ENCODE measurements at regions not wholly inside any gene's neighbourhood (a gene's known extent, or its start where the extent isn't known, plus 50 kb on each side); places are given as distances from the start of the nearest gene placed in this dataset.

DNA sequence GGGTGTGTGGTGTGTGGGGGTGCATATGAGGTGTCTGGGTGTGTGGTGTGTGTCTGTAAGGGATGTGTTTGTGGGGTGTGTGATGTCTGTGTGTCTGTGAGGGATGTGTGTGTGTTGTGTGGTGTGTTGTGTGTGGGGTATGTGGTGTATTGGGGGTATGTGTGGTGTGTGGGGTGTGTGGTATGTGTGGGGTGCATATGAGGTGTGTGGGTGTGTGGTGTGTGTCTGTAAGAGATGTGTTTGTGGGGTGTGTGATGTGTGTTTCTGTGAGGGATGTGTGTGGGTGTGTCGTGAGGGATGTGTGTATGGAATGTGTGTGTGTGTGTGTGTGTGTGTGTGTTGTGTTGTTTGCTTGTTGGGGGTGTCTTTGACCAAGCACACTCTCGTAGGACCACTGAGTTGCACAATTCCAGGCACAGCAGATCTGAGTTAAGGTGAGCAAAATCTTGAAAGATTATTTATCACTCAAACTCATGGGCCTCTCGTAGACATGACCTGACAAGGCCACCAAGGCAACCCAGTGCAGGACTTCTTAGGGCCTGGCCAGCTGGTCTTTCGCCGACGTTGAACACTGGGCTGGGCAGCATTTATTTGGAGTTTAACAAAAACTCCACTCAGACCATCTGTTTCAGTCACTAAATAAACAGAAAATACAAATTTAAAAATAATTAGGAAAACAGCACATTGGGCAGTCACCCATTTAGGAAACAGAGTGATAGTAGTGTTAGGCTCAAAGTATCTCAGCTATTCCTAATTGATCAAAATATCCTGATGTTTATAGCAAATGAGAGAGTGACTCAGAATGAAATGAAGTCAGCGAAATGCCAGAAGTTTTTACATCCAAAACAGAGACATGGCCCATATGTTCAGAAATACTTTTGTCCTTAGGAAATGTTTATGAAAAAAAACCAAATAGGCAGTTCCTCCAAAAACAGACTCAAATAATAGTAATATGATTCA, 301.1 kb downstream of the FGF9 start:
- Histone ChIP-seq H3K27me3 (no peaks in the 10 kb centered on the region), H3K36me3 (no peaks in the 10 kb centered on the region), H3K9me3 (no peaks in the 10 kb centered on the region), H3K4me1 (ENCODE audit: control insufficient read depth in 1 of 2, insufficient read depth in 1 of 2, low read depth in 1 of 2, low read length in 1 of 2) (no peaks in the 10 kb centered on the region), H3K27ac (no peak overlapping the region), H3K4me3 (ENCODE audit: low read depth in 1 of 2, low read length in 1 of 2) (no peak overlapping the region)
- TF ChIP-seq, protein P1, sequence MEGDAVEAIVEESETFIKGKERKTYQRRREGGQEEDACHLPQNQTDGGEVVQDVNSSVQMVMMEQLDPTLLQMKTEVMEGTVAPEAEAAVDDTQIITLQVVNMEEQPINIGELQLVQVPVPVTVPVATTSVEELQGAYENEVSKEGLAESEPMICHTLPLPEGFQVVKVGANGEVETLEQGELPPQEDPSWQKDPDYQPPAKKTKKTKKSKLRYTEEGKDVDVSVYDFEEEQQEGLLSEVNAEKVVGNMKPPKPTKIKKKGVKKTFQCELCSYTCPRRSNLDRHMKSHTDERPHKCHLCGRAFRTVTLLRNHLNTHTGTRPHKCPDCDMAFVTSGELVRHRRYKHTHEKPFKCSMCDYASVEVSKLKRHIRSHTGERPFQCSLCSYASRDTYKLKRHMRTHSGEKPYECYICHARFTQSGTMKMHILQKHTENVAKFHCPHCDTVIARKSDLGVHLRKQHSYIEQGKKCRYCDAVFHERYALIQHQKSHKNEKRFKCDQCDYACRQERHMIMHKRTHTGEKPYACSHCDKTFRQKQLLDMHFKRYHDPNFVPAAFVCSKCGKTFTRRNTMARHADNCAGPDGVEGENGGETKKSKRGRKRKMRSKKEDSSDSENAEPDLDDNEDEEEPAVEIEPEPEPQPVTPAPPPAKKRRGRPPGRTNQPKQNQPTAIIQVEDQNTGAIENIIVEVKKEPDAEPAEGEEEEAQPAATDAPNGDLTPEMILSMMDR (IDR thresholded peaks at IDR 0.05), result no peak

DNA sequence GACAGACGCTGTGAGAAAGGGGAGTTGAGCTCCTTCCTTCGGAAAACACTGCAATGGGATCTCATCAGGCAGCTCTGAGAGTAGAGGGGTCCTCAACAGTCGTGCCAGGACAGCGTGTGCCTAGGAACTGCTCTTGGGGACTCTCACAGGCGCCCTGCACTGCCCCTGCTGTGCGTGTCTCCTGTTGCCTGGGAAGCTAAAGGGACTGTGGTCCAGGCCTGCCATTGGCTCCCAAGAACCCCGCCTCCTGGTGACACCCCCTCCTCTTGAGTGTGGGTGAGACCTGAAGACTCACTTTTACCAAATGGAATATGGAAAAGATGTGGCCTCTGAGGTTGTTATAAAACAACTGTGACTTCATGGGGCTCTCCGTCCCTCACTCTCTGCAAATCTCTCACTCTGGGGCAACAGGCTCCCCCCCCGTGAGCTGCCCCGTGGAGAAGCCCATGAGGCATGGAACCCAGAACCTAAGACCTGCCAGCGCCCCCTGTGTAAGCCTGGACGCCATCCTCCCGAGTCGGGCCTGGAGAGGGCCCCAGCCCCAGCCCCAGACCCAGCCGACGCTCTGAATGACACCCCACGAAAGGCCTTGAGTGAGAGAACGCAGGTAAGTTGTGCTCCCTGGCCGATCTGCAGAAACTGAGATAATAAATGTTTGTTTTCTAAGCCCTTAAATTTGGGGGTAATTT, 302.7 kb downstream of the FGF9 start:
- Histone ChIP-seq H3K27me3 (no peaks in the 10 kb centered on the region), H3K27ac (no peak overlapping the region), H3K4me1 (ENCODE audit: control insufficient read depth in 1 of 2, insufficient read depth in 1 of 2, low read depth in 1 of 2, low read length in 1 of 2) (no peaks in the 10 kb centered on the region), H3K36me3 (no peaks in the 10 kb centered on the region), H3K4me3 (ENCODE audit: low read depth in 1 of 2, low read length in 1 of 2) (no peak overlapping the region), H3K9me3 (no peaks in the 10 kb centered on the region)
- TF ChIP-seq, protein P1 (IDR thresholded peaks at IDR 0.05), result no peak

DNA sequence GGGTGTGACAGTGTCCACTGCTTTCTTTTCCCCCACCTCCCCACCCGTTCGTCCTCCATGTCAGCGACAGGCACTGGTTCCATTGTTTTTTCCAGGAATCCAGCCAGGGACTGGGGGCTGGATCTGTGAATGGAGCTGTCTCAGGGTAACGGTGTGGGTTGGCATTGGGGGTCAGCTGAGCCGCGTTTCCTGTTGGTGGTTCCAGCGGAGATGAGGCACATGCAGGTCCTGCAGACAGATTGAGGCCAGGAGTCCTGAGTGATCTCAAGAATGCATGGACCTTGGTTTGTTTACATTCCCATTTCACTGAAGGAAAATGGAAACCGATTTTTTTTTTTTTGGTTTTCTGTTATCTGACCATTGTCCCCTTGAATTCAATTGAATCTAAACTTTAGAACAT, 303.9 kb downstream of the FGF9 start:
- Histone ChIP-seq H3K4me1 (ENCODE audit: control insufficient read depth in 1 of 2, insufficient read depth in 1 of 2, low read depth in 1 of 2, low read length in 1 of 2) (no peaks in the 10 kb centered on the region), H3K9me3 (no peaks in the 10 kb centered on the region), H3K4me3 (ENCODE audit: low read depth in 1 of 2, low read length in 1 of 2) (no peak overlapping the region), H3K36me3 (no peaks in the 10 kb centered on the region), H3K27ac (no peak overlapping the region), H3K27me3 (no peaks in the 10 kb centered on the region)
- TF ChIP-seq, protein P1 (IDR thresholded peaks at IDR 0.05), result no peak

DNA sequence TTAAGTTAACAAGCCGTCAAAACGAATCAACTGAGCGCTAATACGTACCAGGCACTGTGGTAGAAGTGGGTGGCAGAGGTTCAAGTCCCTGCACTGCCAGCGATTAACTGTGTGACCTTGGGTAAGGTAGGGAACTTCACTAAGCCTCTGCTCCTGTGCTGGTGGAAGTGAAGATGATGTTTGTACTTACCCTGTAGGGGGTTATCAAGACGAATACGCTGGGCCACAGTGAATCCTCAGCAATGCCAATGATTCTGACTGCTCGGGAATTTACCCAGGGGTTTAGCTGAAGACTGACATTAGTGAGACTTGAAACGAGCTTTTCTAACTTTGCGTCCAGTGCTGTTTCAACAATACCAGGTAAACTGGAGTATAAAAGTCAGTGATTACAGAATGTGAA, 305.3 kb downstream of the FGF9 start:
- Histone ChIP-seq H3K27me3 (no peaks in the 10 kb centered on the region), H3K27ac (no peak overlapping the region), H3K9me3 (no peaks in the 10 kb centered on the region), H3K4me1 (ENCODE audit: control insufficient read depth in 1 of 2, insufficient read depth in 1 of 2, low read depth in 1 of 2, low read length in 1 of 2) (no peaks in the 10 kb centered on the region), H3K4me3 (ENCODE audit: low read depth in 1 of 2, low read length in 1 of 2) (no peak overlapping the region), H3K36me3 (no peaks in the 10 kb centered on the region)
- TF ChIP-seq, protein P1 (IDR thresholded peaks at IDR 0.05), result no peak

DNA sequence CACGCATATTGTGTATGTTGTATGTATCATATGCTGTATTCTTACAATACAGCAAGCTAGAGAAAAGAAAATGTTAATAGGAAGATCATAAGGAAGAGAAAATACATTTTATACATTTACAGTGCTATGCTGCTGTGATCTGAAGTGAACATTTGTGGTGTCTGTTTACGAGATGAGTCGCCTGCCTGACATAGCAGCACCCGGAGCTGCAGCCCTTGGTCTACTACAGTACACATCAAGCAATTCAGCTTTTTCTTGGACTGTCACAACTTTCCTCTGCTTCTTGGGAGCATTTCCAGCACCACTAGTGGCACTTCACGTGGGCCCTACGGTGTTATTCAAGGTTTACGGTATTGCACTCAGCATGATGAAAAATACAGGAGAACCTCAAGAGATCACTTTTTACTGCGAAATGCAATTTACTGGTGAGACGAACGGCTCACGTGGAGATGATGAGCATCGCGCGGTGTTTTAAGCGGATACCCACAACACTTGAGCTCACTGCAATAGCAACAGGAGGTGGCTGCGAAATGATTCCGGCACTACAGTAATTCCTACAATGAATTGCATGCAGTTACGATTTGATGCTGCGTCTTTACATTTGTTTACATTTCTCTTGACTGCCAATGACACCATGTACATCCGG, 308.4 kb downstream of the FGF9 start:
- no peaks in the 10 kb centered on the region for H3K27me3 ChIP-seq
- no peak overlapping the region for H3K4me3 ChIP-seq (ENCODE audit: low read depth in 1 of 2, low read length in 1 of 2)
- no peaks in the 10 kb centered on the region for H3K36me3 ChIP-seq
- H3K4me1 ChIP-seq (ENCODE audit: control insufficient read depth in 1 of 2, insufficient read depth in 1 of 2, low read depth in 1 of 2, low read length in 1 of 2), result no peaks in the 10 kb centered on the region
- TF ChIP-seq, protein P1 (IDR thresholded peaks at IDR 0.05), result no peak
- no peak overlapping the region for H3K27ac ChIP-seq
- H3K9me3 ChIP-seq, result no peaks in the 10 kb centered on the region
